Muscle layer of colon (tissue), 2 donors: ENCODE measurements at regions not wholly inside any gene's neighbourhood (a gene's known extent, or its start where the extent isn't known, plus 50 kb on each side); places are given as distances from the start of the nearest gene placed in this dataset.
"Not testable (repeated sequence)": the region's sequence is repeated elsewhere in the genome, so short reads cannot be mapped to it uniquely, and the experiment has no call there.

Source experiments
- H3K27ac ChIP-seq: one replicate; pipeline ENCODE4 v1.7.0; 2013; ENCODE audit warnings: low read depth, mild to moderate bottlenecking, low read length, moderate library complexity
- H3K27me3 ChIP-seq, 2 donors: one replicate each; pipeline ENCODE4 v1.7.0; 2013; ENCODE audit warnings: low read length in 2 of 2, mild to moderate bottlenecking in 2 of 2; ENCODE audit not compliant: insufficient read depth in 2 of 2, control insufficient read depth in 1 of 2
- H3K36me3 ChIP-seq: one replicate; pipeline ENCODE4 v1.7.0; 2013; ENCODE audit warnings: mild to moderate bottlenecking, low read length; ENCODE audit not compliant: insufficient read depth
- H3K4me1 ChIP-seq: one replicate; pipeline ENCODE4 v1.7.0; 2013; ENCODE audit warnings: mild to moderate bottlenecking, low read length; ENCODE audit not compliant: insufficient read depth
- H3K4me3 ChIP-seq, 2 donors: one replicate each; pipeline ENCODE4 v1.7.0; 2013; ENCODE audit warnings: low read length in 2 of 2, low read depth in 1 of 2, mild to moderate bottlenecking in 1 of 2, moderate library complexity in 1 of 2
- H3K9ac ChIP-seq: one replicate; pipeline ENCODE4 v1.7.0; 2013; ENCODE audit warnings: low read length
- H3K9me3 ChIP-seq: one replicate; pipeline ENCODE4 v1.7.0; 2013; ENCODE audit warnings: mild to moderate bottlenecking, low read length
- donor health status: abdominal sarcoma.
- donor health status: Adenocarcinoma of cecum.

DNA sequence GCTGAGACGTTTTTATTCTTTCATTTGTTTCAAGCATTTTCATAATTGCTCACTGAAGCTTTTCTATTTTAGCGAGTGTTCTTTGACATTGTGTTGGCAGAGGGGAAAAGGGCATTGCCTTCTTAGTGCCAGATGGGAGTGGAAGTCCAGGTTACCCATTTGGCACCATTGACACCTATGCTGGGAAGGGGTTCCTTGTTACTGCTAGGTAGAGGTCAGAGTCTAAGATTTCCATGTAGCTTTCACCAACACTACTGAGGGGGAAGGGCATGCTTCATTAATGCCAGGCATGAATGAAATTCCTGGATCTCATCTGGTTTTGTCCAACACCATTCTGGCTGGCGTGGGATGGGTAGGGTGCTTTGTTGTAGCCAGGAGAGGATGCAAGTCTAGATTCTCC is 191.3 kb upstream of the PLGLB1 start:
- not testable (repeated sequence) for H3K4me1 ChIP-seq, H3K4me3 ChIP-seq, H3K27me3 ChIP-seq, H3K9ac ChIP-seq, H3K27ac ChIP-seq, H3K36me3 ChIP-seq, H3K9me3 ChIP-seq

DNA sequence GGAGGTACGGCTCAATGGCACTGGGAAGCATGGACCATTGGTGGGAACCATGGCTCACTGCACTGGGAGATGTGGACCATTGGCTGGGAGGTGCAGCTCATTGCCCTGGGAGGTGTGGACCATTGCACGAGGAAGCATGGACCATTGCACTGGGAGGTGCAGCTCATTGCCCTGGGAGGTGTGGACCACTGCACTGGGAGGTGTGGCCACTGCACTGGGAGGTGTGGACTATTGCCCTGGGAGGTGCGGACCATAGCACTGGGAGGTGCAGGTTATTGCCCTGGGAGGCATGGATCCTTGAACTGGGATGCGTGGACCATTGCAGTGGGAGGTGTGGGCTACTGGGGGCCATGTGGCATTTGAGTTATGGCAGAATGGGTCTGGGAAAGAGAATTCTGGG is 195.4 kb upstream of the PLGLB1 start:
- H3K27ac ChIP-seq, H3K9me3 ChIP-seq, H3K4me3 ChIP-seq, H3K9ac ChIP-seq, H3K36me3 ChIP-seq, H3K4me1 ChIP-seq, H3K27me3 ChIP-seq: not testable (repeated sequence)

GRCh38 chr2:87217741-87218410 is 196.2 kb upstream of the PLGLB1 start:
- not testable (repeated sequence) for H3K27me3 ChIP-seq, H3K36me3 ChIP-seq, H3K4me1 ChIP-seq, H3K27ac ChIP-seq, H3K4me3 ChIP-seq, H3K9ac ChIP-seq, H3K9me3 ChIP-seq

DNA sequence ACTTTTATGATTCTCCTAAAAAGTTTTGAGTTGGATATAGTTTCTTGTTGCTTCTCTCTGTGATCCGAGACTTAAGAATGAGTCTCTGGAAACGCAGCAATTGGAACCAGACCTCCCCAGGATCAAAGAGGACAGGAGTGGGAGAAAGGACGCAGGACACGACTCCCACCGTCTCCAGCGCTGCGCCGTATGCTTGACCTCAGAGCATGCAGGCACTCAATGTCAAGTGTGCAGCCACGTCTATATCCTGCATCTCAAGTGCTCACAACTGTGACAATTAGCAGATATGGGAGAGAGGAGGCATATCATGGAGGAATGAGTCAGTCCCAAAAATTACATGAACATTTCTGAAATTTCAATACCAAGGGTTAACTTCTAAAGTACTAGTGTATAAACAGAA is 199.0 kb upstream of the PLGLB1 start:
- not testable (repeated sequence) for H3K27ac ChIP-seq, H3K4me1 ChIP-seq, H3K36me3 ChIP-seq, H3K27me3 ChIP-seq, H3K4me3 ChIP-seq, H3K9ac ChIP-seq, H3K9me3 ChIP-seq

- H3K9ac ChIP-seq, H3K27ac ChIP-seq, H3K36me3 ChIP-seq, H3K4me3 ChIP-seq, H3K4me1 ChIP-seq, H3K27me3 ChIP-seq, H3K9me3 ChIP-seq: not testable (repeated sequence)
These were observed 200.5 kb upstream of the PLGLB1 start for GRCh38 chr2:87222131-87222530.

- not testable (repeated sequence) for H3K4me3 ChIP-seq, H3K4me1 ChIP-seq, H3K36me3 ChIP-seq, H3K27me3 ChIP-seq, H3K9ac ChIP-seq, H3K9me3 ChIP-seq, H3K27ac ChIP-seq
These were observed 202.2 kb upstream of the PLGLB1 start for GRCh38 chr2:87223873-87224272.

- not testable (repeated sequence) for H3K4me1 ChIP-seq, H3K27me3 ChIP-seq, H3K36me3 ChIP-seq, H3K9ac ChIP-seq, H3K4me3 ChIP-seq, H3K27ac ChIP-seq, H3K9me3 ChIP-seq
These were observed 207.5 kb upstream of the PLGLB1 start for GRCh38 chr2:87229091-87229689.

- H3K4me1 ChIP-seq, H3K9ac ChIP-seq, H3K9me3 ChIP-seq, H3K36me3 ChIP-seq, H3K4me3 ChIP-seq, H3K27me3 ChIP-seq, H3K27ac ChIP-seq: not testable (repeated sequence)
These were observed 208.3 kb upstream of the PLGLB1 start for GRCh38 chr2:87229964-87230363.

DNA sequence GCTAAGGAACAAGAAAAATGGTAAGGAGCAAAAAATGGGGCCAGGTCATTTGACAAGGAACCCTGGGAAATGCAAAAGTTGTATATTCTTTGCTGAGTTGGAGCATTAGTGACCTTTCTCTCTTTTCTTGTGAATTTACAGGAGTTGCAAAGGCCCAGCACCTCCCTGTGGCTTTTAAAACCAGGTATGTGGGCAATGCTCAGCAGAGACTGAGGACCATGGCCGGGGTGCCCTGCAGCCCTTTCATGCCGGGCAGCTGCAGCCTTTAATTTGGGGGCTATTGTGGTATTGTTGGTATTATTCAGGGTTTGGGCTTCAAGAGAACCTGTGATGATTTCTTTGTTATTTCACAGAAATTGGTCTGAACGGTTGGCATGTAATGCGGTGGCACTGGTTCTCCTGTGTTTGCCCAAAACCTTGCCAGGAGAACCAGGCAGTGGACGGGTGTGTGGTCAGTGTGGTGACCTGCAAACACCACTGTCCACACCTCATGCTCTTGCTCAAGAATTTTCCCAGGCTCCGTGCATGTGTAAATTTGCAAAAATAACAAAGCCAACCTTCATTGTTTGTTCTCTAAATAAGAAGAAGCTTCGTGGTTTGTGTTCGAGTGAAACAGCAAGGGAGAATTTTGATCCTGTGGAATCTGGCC is 213.8 kb upstream of the PLGLB1 start:
- not testable (repeated sequence) for H3K36me3 ChIP-seq, H3K27ac ChIP-seq, H3K4me1 ChIP-seq, H3K9ac ChIP-seq, H3K4me3 ChIP-seq, H3K9me3 ChIP-seq, H3K27me3 ChIP-seq

GRCh38 chr2:87237570-87238336 is 216.1 kb upstream of the PLGLB1 start:
- H3K9me3 ChIP-seq, H3K4me1 ChIP-seq, H3K4me3 ChIP-seq, H3K27ac ChIP-seq, H3K27me3 ChIP-seq, H3K36me3 ChIP-seq, H3K9ac ChIP-seq: not testable (repeated sequence)

DNA sequence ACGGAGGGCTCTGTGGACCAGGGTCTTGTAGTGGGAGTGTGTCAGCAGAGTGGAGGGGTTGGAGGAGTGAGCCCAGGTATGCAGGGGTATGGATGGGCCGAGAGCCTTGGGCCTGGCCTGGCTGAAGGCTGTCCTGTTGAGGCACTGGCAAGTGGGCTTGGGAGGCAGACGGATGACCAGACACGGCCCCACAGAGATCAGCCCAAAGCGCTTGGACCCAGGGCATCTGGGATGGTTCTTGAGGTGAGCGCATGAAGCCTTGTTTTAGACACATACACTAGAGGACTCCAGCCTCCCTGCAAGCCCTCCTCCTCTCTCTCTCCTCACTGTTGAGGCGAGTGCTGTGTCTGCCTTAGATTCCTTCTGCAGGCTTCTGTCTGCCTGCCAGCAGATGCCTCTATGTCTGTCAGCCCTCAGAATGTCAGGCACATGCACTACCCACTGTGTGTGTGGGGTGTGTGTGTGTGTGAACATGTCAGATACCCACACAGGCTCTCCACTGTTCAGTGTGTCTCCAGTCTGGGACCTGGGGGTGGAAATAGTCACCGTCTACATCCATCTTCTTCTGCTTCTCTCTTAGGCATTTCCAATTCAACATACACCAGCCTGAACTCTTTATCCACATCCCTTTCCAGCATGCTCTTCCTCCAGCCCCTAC is 218.0 kb upstream of the PLGLB1 start:
- H3K4me1 ChIP-seq, H3K9me3 ChIP-seq: not testable (repeated sequence)

More for the DNA sequence above, 218.0 kb upstream of the PLGLB1 start:
- H3K27me3 ChIP-seq, H3K27ac ChIP-seq, H3K36me3 ChIP-seq, H3K4me3 ChIP-seq, H3K9ac ChIP-seq: not testable (repeated sequence)
